Thyroid gland (tissue), 4 donors: ENCODE measurements at regions not wholly inside any gene's neighbourhood (a gene's known extent, or its start where the extent isn't known, plus 50 kb on each side); places are given as distances from the start of the nearest gene placed in this dataset.

Source experiments
- POLR2A ChIP-seq, 2 donors: fragments of 450-650 bp; IDR thresholded peaks; one replicate each; pipeline ENCODE4 v1.6.1; 2017; ENCODE audit warnings: antibody characterized with exemption in 2 of 2, mild to moderate bottlenecking in 2 of 2, moderate library complexity in 1 of 2
- TF ChIP-seq, protein P1 (sequence below), 6 experiments: fragments of 200-600 bp in 3 of 6; fragments of 450-650 bp in 3 of 6; sonication (generic) in 3 of 6; IDR thresholded peaks; one replicate each; pipeline ENCODE4 v1.5.1; 2016 to 2019; ENCODE audit warnings: antibody characterized with exemption in 6 of 6, mild to moderate bottlenecking in 2 of 6, inconsistent platforms in 1 of 6, moderate library complexity in 1 of 6

DNA sequence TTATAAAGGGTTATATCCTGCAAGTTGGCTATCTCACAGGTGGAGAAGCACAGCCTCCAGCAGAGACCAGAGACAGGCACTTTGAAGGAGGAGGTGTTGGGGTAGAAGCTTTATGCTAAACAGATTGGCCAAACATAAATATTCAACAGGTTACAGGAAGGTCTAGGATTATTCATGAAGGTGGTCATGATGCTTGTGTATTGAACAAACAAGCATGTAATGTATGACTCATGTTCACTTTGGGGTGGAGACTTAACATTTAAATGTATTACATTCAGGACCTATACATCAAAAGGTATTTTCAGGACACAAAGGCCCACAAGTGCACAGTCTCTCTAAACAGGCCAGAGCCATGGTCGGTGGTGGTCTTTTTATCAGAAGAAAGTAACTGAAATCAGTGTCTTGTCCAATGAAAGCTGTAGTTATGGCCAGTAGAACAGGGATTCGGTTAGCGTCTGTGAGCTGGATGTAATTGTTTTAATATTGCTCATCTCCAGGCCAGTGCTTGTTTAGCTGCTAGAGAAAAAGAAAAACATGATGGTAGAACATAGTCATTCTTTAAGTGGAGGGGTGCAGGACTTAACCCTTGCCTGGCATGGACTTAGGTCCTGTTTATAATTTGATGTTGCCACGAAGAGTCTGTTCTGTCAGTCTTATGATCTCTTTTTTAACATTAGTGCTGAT lies 555.2 kb upstream of the PCDH10 start:
- TF ChIP-seq, protein P1, sequence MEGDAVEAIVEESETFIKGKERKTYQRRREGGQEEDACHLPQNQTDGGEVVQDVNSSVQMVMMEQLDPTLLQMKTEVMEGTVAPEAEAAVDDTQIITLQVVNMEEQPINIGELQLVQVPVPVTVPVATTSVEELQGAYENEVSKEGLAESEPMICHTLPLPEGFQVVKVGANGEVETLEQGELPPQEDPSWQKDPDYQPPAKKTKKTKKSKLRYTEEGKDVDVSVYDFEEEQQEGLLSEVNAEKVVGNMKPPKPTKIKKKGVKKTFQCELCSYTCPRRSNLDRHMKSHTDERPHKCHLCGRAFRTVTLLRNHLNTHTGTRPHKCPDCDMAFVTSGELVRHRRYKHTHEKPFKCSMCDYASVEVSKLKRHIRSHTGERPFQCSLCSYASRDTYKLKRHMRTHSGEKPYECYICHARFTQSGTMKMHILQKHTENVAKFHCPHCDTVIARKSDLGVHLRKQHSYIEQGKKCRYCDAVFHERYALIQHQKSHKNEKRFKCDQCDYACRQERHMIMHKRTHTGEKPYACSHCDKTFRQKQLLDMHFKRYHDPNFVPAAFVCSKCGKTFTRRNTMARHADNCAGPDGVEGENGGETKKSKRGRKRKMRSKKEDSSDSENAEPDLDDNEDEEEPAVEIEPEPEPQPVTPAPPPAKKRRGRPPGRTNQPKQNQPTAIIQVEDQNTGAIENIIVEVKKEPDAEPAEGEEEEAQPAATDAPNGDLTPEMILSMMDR (IDR thresholded peaks at IDR 0.05): no peak
- TF ChIP-seq POLR2A (IDR thresholded peaks at IDR 0.05): no peak
